HG02763 (cell line): ENCODE measurements at regions not wholly inside any gene's neighbourhood (a gene's known extent, or its start where the extent isn't known, plus 50 kb on each side); places are given as distances from the start of the nearest gene placed in this dataset.
"Not testable (repeated sequence)": the region's sequence is repeated elsewhere in the genome, so short reads cannot be mapped to it uniquely, and the experiment has no call there.

Source experiments
- ATAC-seq: cut with Tn5 transposase; IDR thresholded peaks from one replicate; pipeline ENCODE4 v1.9.1; 2021; ENCODE audit warnings: mild to moderate bottlenecking, moderate library complexity; ENCODE audit not compliant: unreplicated experiment

DNA sequence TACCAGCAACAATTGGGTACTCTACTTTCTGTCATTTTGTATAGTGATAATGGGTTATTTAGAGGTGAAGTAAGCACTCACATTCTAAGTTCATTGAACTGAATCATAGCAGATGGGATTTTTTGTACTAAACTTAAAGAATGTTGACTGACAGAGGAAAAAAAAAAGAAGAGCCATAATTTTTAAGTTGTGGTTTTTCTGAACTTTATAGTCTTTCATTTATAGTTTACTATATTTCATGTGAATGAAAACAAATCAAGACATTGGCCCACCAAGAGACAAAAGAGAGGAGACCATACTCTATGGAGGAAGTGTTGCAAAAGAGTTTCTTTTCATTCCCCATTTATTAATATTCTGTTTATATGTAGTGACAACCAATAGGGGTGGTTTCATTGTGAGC, 685.7 kb downstream of the BCKDHB start:
- ATAC-seq = no peak

DNA sequence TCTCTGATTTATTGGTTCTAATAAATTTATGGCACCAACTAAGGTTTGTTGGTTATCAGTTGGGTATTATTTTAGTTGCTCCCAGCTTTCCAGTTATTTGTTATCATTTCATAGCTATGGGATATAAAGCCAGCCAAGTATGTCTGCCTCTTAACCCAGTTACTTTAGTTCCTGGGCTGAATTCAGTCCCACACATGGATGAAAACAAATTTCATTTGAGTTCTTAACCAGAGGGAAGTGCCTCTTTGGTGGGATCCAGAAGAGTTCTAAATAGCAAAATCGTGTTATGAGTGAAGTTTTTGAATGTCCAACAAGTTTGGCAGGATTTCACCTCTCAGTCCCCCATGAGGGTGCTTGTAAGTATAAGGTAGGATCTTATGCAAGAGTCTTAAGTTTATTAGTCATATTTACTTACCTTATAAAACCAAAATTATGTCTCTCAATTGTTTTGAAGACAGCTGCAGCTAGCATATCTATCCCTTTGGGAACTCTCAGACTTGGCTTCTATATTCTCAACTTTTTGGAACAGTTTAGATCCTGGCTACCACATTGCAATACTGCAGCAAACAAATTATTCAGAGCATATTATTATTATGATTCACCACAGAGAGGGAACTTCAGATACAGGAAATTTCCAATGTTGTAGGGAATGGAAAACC, 683.6 kb downstream of the BCKDHB start:
- ATAC-seq = no peak

DNA sequence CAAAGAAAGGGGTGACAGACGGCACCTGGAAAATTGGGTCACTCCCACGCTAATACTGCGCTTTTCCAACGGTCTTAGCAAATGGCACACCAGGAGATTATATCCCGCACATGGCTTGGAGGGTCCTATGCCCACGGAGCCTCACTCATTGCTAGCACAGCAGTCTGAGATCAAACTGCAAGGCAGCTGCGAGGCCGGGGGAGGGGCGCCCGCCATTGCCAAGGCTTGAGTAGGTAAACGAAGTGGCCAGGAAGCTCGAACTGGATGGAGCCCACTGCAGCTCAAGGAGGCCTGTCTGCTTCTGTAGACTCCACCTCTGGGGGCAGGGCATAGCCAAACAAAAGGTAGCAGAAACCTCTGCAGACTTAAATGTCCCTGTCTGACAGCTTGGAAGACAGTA, 676.8 kb downstream of the BCKDHB start:
- ATAC-seq = not testable (repeated sequence)

DNA sequence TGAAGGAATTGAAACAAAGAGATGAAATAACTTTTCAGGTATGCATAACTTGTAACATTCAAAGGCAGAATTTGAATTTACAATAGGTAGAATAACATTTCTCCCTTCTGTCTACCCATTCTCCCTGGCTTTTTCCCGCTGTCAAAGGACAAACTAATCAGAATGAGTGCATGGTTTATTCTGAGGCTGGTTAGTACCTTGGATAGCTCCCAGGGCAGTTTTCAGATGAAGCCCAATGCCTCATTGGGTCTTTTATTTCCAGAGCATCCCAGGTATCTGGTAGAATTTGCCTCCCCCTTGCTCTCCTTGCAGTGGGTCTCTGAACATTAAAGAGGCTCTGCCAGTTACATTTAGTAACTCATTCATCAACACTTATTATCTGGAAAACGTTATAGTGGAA, 665.5 kb downstream of the BCKDHB start:
- no peak for ATAC-seq

DNA sequence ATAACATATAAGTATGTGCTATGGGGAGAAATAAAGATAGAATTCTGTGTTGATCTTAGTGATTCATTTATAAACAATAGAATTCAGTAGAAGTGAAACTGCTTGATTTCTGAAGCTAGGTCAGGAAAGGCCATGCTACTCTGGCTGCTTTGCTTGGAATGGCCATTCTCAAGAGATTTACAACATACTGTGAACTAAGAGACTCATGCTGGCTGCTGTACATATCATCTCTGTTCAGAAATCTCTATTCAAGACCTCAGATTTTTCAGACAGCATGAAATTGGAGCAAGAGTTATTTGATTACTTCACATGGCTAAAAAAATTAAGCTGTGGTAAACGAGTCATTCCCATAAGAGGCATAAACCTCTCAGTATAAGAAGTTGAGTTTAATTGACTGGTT, 662.6 kb downstream of the BCKDHB start:
- no peak for ATAC-seq

DNA sequence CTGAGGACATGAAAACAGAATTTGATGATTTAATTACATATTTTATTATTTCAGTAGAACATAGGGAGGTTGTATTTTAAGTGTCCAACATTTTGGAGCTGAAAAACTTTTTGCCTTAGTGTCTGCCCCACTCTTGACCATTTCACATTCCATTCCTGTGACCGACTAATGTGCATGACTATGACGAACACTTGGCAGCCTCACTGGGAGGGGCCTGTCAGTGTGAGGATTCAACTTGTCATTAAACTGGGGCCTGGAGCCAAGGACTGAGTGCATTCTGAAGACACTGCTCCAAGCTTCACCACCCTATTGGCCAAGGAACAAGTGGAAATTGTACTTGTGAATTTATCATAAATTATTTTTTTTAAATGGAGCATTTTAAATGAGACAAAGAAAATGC, 661.3 kb downstream of the BCKDHB start:
- ATAC-seq = no peak

DNA sequence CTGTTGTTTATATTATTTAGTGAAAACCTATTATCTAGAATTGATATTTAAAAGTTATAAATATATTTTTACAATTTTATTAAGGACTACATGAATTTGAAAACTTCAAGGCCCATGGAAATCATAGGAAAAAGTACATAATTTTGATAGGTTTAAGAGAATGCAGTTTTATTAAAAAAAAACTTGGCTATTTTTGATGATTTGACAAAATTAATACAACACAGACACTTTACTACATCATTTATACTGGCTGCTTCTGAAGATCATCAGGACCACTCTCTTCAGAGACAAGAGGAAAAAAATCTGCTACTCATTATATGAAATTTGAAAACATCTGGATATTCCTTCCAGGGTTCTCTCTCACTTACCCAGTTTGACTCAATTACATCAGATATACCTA, 637.7 kb downstream of the BCKDHB start:
- no peak for ATAC-seq

DNA sequence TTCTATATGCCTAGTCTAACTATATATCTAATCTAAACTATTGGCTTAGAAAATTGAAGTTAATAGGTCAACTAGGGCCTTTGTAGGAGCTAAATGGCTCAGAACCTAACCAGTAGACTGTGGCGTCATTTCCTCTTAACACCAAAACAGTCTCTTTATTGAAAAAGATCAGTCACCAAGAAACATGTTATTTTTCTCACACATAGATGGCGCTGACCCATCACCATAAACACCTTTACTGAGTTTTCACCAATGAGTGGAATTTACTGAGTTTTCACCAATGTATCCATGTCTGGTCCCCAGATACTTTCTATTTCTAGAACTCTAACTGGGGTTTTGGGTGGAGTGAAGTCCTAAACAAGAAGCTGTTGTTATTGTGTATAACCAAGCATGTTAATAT, 636.0 kb downstream of the BCKDHB start:
- no peak for ATAC-seq

DNA sequence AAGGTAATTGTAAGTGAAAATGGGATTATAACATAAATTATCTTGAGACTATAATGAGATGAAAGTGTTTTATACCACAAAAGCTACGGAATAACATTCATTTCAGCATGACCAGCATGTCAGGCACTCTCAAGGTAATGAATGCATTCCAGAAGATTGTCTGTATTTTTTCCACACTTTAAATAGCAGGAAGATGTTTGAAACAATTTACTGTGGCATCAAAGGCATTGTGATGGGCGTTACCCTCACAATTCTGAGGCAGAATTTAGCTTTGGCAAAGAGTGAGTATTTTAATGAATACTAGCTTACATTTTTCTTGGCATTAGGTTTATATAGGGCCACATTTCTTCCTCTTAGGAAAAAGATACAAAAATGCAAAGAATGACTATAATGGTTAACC, 627.2 kb downstream of the BCKDHB start:
- ATAC-seq = no peak

DNA sequence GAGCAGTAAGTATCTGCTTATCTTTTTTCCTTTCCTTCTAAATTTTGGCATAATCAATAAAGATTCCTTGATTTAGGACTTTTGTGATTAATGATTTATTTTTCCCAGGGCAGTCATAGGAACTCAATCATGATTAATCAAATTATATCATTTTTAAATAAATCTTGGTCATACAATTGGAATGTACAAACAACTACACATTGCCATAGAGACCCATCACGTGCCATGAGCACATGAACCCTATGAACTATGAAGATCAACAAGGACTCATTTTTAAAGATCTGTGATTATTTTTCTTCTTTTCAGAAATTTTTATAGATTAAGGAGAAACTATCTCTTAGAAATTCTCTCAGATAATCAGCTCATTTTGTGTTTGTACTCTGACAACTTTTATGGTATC, 622.4 kb downstream of the BCKDHB start:
- ATAC-seq = no peak

DNA sequence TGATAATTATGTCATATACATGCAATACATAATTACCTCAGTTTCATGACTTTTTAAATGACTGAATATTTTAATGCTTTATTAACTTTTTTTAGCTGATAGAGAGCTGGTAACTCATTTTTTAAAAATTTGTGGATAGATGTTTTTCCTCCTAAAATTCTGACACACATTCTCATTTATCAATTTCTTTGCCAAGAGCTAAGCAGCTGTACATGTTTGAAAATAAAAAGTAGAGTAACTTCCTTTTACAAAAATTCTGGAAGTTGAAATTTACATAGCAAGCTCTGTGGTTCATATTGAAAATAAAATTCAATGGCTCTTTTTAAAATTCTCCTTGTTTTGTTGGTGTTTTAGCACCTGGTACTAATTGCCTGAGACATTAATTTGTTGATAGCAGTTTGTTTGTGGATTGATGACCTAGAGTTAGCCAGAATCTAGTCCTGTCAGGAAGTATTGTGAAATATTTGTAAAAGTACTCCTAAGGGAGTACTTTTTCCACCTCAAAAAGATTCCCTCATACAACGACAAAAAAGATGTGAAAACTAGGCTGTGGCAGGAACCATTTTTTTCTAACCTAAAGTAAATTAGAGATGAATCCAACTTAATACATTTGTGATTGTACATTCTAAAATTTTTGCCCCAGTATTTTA, 621.8 kb downstream of the BCKDHB start:
- no peak for ATAC-seq

DNA sequence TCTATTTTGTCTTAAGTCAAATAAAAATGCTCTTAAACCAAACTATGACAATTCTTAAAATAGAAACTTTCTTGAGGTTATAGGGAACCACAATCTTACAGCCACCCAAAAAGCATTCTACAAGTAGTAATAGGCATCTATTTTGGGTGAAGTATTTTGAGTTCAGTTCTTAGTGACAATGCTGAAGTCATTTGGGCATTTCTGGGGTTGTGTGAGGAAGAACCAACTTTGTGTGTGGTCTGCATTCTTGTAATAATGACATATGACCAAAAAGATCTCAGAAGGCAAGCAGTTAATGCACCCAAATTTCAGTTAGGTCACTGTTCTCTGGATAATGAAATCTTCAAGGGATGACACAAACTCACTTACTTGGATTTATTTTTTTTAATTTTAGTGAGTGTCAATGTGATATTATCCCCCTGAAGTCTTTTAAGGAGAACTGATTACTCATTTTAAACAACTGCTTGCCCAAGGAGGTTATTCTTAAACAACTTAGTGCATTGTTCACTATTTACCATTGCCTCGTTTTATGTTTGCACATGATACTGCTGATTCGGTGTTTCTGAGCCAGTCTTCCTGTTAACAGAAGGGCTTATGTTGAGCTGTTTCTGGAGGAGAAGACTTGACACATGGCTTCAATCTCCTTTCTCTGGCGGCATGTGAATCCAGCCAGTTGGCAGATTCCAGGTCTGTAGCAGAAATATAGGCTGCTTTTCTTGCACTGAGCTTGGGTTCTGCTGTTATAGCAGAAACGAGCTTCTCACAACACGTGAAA, 618.9 kb downstream of the BCKDHB start:
- ATAC-seq = no peak

DNA sequence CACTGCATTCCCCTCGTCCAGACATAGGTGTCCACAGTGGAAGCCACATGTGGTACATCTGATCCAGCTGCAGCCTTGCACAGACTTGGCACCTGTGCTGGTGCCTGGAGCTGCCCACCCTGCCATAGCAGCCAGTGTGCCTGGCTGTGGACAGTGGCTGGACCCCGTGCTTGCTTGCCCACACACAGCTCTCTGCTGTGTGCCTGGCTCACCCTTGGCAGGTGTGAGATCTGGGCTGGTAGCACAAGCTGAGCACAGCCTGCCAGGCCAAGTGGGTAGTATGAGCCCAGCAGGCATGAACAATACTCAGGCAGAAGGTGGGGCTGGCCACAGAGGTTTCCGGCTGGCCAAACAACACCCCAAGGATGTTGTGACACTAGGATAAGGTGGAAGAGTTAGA, 614.4 kb downstream of the BCKDHB start:
- no peak for ATAC-seq

DNA sequence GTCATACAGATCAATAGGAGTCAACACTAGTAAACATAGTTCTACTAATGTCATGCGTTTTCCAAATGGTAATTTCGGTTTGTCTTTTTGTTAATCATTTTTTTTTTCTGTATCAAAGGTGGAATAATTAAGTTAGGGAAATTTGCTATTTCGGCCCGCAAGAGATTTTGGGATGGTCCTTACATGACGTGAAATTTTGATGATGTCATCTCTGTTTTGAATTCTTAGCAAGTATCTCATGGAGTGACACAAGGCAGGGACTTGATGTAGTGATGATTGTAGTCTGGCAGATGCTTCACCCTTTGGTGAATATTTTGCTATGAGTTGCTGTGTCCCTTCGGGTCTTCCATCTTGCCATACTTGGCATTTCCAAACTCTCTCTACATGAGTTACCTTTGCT, 608.0 kb downstream of the BCKDHB start:
- ATAC-seq = no peak

DNA sequence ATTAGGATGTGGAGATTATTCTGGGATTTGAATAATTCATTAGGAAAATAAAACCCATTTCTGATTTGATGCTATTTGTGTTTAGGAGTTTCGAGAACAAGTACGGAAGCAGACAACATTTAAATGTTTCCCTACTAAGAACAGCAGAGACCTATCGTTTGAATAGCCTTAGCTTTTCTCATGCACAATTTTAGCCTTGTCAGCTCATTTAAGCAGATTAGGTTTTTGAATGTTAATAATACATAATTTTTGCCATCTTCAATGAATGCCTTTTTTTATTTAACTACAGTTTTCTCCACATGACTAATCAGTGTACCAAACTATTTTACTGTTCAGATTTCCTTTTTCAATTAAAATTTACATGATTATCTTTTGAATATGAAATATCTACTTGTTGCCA, 592.0 kb downstream of the BCKDHB start:
- no peak for ATAC-seq

DNA sequence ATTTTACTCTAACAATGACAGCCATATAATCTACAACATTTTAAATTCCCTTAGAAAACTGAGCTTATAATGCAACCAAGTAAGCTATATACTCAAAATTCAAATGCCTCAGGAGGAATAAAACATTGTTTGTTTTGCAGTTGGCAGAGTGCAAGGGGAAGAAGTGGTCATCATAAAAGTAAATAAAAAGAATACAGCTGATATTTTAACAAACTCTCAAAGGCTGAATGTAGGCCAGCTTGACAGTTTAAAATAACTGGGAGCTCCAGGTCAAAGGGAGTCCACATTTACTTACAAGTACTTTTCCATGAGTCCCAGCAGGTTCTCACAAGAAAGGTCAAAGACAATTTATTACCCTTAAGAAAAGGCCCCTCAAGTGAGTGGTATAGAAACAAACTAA, 589.8 kb downstream of the BCKDHB start:
- no peak for ATAC-seq

DNA sequence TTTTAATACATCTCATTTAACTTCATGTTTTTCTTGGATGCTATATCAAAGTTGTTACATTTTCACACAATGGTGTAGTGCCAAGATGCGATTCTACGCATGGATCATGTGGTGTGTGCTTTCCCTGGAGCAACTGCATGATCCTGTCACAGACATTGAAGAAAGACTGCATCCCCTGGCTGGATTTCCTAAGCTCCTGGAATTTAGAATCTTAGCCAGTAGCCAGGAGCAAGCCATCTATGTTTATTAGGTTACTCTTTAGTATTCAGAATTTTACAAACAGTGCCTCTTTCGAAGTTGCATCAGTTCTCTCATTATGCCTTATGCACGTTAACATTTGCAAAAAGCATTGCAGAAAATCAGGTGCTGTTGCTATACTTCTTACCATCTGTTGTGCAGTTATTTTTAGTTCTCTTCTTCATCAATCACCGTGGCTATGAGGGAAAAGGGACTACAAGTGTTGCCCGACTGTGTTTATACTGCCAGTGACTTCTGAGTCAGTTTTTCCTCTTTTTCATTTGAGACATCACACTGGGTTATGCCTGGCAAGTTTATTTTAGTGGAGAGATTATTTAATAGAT, 584.2 kb downstream of the BCKDHB start:
- no peak for ATAC-seq

DNA sequence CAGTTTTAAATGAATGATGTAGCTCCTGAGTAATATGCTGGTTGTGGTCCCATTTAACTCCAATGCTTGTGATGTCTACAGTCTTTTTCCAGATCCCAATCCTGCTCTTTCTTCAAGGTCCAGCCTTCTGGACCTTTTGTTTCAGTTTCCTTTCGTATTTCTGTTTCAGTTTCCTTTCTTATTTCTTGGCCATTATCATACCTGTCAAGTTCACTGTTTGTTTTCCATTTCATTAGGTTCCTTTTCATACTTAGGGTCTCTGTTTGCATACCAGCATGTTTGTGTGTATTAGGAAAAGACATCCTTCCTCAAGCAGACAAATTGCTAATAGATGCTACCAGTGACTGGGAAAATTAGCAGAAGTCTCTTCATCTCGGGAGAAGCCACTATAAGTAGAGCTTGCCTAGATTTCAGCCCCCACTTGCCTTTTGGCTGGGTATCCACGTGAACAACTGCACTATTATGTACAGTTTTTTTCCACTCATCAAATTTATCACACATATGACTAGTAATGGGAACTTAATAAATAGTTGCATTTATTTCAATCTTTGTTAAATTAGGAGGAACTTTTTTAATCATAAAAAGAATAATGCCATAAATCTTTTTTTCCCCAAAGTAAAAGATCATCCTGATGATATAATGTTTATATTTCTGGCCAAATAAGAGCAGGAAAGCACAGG, 583.4 kb downstream of the BCKDHB start:
- ATAC-seq = no peak

DNA sequence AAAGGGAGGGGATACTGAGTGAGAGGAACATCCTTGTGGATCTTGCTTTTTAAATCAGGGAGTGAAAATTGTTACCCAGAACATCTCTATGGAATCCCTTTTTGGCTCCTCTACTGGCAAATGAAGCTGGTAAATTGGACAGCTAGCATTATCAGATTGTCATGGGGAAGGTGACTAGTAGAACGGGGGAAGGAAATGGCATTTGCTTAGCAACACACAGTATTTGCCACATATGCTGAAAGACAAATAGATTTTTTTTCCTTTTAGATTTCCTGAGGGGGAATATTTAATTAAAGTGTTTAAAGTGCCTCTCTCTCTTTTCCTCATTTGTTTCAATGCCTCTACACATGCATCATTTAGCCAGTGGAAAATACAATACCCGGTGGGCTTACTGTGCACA, 573.5 kb downstream of the BCKDHB start:
- no peak for ATAC-seq

DNA sequence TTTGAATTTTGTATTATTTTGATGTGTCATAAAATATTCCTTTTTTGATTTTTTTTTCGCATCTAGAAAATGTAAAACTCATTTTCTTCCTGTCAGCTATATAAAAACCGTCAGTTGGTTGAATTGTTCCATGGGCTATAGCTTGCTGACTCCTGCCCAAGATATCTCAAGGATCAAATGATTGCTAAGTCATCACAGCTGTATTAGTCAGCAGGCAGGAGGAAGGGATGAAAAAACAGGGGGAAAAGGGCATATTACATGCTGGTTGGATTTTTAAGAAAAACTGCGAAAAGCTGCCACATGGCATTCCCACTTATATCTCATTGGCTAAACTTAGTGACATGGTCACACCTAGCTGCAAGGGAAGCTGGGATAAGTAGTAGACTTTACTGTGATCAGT, 569.9 kb downstream of the BCKDHB start:
- ATAC-seq = no peak

DNA sequence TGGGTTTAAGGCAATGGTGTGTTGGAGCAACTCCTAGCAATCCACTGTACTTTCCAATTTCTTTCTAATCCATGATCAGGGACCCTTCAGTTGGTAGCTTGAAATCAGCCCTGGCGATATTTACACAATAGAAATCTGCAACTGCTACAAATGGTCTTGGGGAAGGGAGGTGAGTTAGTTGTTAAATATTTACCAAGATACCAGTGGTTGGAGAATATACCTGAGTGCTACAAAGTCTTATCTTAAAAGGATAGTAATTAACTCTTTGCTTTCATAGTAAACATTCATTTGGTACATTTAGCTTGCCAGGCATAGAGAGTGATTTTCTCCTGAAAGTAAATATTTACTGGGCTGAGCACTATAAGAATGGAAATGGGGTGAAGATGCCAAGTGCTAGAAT, 568.2 kb downstream of the BCKDHB start:
- ATAC-seq = no peak
